ENCODE measurements at regions not wholly inside any gene's neighbourhood (a gene's known extent, or its start where the extent isn't known, plus 50 kb on each side); places are given as distances from the start of the nearest gene placed in this dataset.

DNA sequence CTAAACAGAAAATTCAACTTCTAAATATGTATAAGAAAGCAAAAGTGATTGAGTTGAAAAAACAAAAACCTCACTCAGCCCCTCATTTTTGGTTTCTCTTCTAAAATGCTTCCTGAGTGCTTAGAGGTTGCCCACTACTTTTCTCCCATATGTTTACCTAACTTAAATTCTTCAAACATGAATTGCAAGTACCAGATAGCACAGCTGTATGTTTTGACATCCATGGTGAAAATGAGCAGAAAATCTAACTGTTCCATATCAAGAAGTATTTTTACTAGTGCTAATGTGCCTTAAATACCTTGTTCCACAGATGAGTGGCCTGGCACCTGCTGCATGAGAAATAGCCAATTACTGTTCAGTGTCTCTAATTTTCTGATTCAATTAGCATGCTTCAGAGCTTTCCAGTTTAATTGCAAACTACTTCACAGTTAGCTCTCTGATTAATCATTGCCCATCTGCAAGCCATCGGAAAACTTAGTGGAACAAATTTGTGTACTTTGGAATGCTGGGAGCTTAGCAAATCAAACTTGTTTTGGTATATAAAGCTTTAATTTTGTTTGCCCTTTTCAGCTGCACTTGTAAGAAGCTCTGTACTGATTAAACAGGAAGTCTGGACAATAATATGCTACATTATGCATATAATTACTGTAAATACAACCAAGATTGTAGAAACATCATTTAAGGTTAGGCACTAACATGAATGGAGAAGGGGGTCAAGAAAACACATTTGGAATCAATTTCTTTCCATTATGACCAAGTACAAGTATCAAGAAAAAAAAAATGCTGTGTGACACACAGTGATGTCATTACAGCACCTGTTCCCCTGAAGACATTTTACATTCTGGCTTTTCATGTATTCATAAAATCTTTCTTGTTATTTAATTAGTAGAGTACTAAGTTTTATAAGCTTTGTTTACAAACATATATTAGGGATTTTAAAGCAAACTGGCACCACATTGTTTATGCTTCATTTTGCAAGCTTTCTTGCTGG lies 65.6 kb downstream of the POU5F2 start:
- Histone ChIP-seq H3K27ac (no peak overlapping the region), H3K4me3 (no peak overlapping the region), H2AFZ (no peak overlapping the region), H3K36me3 (replicated peaks; ENCODE audit: insufficient read depth, low read depth) (no peaks in the 10 kb centered on the region), H3K4me2 (no peak overlapping the region), H3K9me2 (replicated peaks; ENCODE audit: insufficient read depth) (no peaks in the 10 kb centered on the region), H3K79me2 (no peaks in the 10 kb centered on the region), H3K4me1 (ENCODE audit: insufficient read depth) (peaks cover 7% of the 10 kb centered on the region), H3K27me3 (no peaks in the 10 kb centered on the region), H3K9me3 (ENCODE audit: low read depth) (no peaks in the 10 kb centered on the region), H4K20me1 (ENCODE audit: insufficient read depth, poor library complexity, severe bottlenecking) (no peaks in the 10 kb centered on the region)
- 63% methylated on average over 1 of the region's 1 CpG for WGBS (ENCODE audit: low lambda C conversion rate, missing lambda C conversion rate)
- TF ChIP-seq EZH2 (IDR thresholded peaks at IDR 0.05; ENCODE audit: borderline replicate concordance), result no peak
- TF ChIP-seq, protein P1, sequence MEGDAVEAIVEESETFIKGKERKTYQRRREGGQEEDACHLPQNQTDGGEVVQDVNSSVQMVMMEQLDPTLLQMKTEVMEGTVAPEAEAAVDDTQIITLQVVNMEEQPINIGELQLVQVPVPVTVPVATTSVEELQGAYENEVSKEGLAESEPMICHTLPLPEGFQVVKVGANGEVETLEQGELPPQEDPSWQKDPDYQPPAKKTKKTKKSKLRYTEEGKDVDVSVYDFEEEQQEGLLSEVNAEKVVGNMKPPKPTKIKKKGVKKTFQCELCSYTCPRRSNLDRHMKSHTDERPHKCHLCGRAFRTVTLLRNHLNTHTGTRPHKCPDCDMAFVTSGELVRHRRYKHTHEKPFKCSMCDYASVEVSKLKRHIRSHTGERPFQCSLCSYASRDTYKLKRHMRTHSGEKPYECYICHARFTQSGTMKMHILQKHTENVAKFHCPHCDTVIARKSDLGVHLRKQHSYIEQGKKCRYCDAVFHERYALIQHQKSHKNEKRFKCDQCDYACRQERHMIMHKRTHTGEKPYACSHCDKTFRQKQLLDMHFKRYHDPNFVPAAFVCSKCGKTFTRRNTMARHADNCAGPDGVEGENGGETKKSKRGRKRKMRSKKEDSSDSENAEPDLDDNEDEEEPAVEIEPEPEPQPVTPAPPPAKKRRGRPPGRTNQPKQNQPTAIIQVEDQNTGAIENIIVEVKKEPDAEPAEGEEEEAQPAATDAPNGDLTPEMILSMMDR (IDR thresholded peaks at IDR 0.05; ENCODE audit: poor library complexity), result no peak
- no peak for TF ChIP-seq EZH2phosphoT487 (IDR thresholded peaks at IDR 0.05; ENCODE audit: low read depth, severe bottlenecking, unreplicated experiment)
- DNase-seq (ENCODE audit: low spot score), result no peak

DNA sequence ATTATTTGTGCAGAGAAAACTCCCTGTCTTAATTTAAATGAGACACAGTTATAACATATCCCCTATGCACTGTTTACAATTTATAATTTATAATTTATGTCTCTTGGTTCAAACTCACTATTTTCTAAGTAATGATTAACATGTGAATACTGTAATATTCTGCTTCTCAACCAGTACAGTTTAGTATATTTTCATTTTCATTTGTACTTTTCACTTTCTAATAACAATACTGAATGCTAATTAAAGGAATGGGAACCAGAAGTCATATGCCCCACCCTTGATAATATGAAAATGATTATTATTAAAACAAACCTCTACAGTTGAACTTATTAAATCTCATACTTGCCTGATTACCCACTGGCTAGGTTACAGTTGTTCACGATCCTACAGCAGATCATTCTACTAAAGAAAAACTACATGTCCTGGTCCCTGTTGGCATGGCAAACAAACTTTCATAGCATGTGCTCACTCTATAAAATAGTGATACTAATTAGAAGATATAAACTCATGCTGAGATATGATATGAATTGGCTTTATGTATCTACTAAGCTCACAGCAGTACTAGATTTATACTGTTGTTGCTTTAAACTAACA lies 66.4 kb downstream of the POU5F2 start:
- Histone ChIP-seq H3K79me2 (no peaks in the 10 kb centered on the region), H3K9me2 (replicated peaks; ENCODE audit: insufficient read depth) (no peaks in the 10 kb centered on the region), H3K27me3 (no peaks in the 10 kb centered on the region), H3K36me3 (replicated peaks; ENCODE audit: insufficient read depth, low read depth) (no peaks in the 10 kb centered on the region), H3K27ac (no peak overlapping the region), H3K4me1 (ENCODE audit: insufficient read depth) (peaks cover 7% of the 10 kb centered on the region), H3K9me3 (ENCODE audit: low read depth) (no peaks in the 10 kb centered on the region), H4K20me1 (ENCODE audit: insufficient read depth, poor library complexity, severe bottlenecking) (no peaks in the 10 kb centered on the region), H3K4me3 (no peak overlapping the region), H2AFZ (no peak overlapping the region), H3K4me2 (no peak overlapping the region)
- WGBS (ENCODE audit: low lambda C conversion rate, missing lambda C conversion rate), result 95% methylated on average over 1 of the region's 1 CpG
- no peak for TF ChIP-seq EZH2phosphoT487 (IDR thresholded peaks at IDR 0.05; ENCODE audit: low read depth, severe bottlenecking, unreplicated experiment)
- TF ChIP-seq, protein P1 (IDR thresholded peaks at IDR 0.05; ENCODE audit: poor library complexity), result no peak
- no peak for TF ChIP-seq EZH2 (IDR thresholded peaks at IDR 0.05; ENCODE audit: borderline replicate concordance)
- no peak for DNase-seq (ENCODE audit: low spot score)

DNA sequence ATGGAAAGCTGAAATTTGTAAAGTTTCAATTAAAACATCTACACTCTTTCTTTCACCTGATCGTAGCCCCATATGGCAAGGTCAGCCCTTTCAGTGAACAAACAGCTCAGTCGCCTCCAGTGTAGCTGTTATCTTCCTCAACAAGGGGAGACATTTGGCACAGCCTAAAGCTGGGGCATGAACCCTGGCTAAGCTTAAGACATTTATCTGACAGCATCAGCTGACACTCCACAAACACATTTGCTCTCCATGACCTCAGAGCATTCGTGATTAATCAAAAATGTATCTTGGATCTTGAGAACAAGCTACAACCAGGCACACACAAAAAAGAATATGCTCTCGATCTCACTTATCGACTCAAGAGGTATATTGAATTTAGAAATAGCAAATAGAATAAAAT lies 67.3 kb downstream of the POU5F2 start:
- H3K27ac ChIP-seq, result no peak overlapping the region
- no peaks in the 10 kb centered on the region for H3K27me3 ChIP-seq
- H3K4me2 ChIP-seq, result no peak overlapping the region
- peaks cover 7% of the 10 kb centered on the region for H3K4me1 ChIP-seq (ENCODE audit: insufficient read depth)
- no peak overlapping the region for H2AFZ ChIP-seq
- no peak for DNase-seq (ENCODE audit: low spot score)
- no peak overlapping the region for H3K4me3 ChIP-seq
- H3K9me2 ChIP-seq (replicated peaks; ENCODE audit: insufficient read depth), result no peaks in the 10 kb centered on the region
- TF ChIP-seq, protein P1 (IDR thresholded peaks at IDR 0.05; ENCODE audit: poor library complexity), result no peak
- TF ChIP-seq EZH2 (IDR thresholded peaks at IDR 0.05; ENCODE audit: borderline replicate concordance) (no peak), EZH2phosphoT487 (IDR thresholded peaks at IDR 0.05; ENCODE audit: low read depth, severe bottlenecking, unreplicated experiment) (no peak)
- no peaks in the 10 kb centered on the region for H3K79me2 ChIP-seq
- 51% methylated on average over 5 of the region's 5 CpGs for WGBS (ENCODE audit: low lambda C conversion rate, missing lambda C conversion rate)
- H3K9me3 ChIP-seq (ENCODE audit: low read depth), result no peaks in the 10 kb centered on the region
- H3K36me3 ChIP-seq (replicated peaks; ENCODE audit: insufficient read depth, low read depth), result no peaks in the 10 kb centered on the region
- H4K20me1 ChIP-seq (ENCODE audit: insufficient read depth, poor library complexity, severe bottlenecking), result no peaks in the 10 kb centered on the region

Data from hepatocyte (in vitro differentiated cells).